T-cell (primary cell): ENCODE measurements at regions not wholly inside any gene's neighbourhood (a gene's known extent, or its start where the extent isn't known, plus 50 kb on each side); places are given as distances from the start of the nearest gene placed in this dataset.
"Not testable (repeated sequence)": the region's sequence is repeated elsewhere in the genome, so short reads cannot be mapped to it uniquely, and the experiment has no call there.

Source experiments
- ATAC-seq, 4 experiments: fragments of 200-7000 bp in 3 of 4; fragments of 150-1000 bp in 1 of 4; cut with Tn5 transposase; replicated peaks in 1 of 4; 1 replicate in 3 of 4; 2 replicates in 1 of 4; pipeline ENCODE4 v1.10.0; 2021; ENCODE audit warnings: moderate library complexity in 3 of 4, mild to moderate bottlenecking in 2 of 4, moderate number of reproducible peaks in 1 of 4
- CTCF ChIA-PET, 2 donors: fragments of 300-600 bp; sonication (Branson Sonifier 250); formaldehyde crosslinking; loops; one replicate each; lab custom pipeline; 2022; ENCODE audit warnings: antibody characterized with exemption in 2 of 2; lab: Charles Lee
- POLR2A ChIA-PET, 2 donors: fragments of 300-600 bp; sonication (Branson Sonifier 250); formaldehyde crosslinking; loops; one replicate each; lab custom pipeline; 2022; ENCODE audit warnings: antibody characterized with exemption in 2 of 2; lab: Charles Lee
- DNase-seq, 35 experiments: peaks; one replicate each; pipeline versions ENCODE4 v3.0.0 to v3.0.0-alpha.2; 2013 to 2023
- H3K27ac ChIP-seq: one replicate; pipeline ENCODE4 v1.5.1; 2013; ENCODE audit warnings: low read length
- H3K27me3 ChIP-seq, 2 experiments: replicated peaks in 1 of 2; 1 replicate in 1 of 2; 2 replicates in 1 of 2; pipeline versions ENCODE4 v1.6.1 to v1.7.0; 2013; ENCODE audit warnings: low read length in 1 of 2, mixed read lengths in 1 of 2; ENCODE audit not compliant: control insufficient read depth in 2 of 2, insufficient read depth in 2 of 2; ENCODE audit errors: extremely low read depth in 1 of 2
- H3K36me3 ChIP-seq, 2 donors: 1 replicate in 1 of 2; 2 replicates in 1 of 2; pipeline versions ENCODE4 v1.6.1 to v1.7.0; 2013; ENCODE audit warnings: low read length in 1 of 2; ENCODE audit not compliant: control insufficient read depth in 2 of 2, insufficient read depth in 1 of 2; ENCODE audit errors: extremely low read depth in 1 of 2
- H3K4me1 ChIP-seq, 2 experiments: 1 replicate in 1 of 2; 2 replicates in 1 of 2; pipeline versions ENCODE4 v1.6.1 to v1.7.0; 2013; ENCODE audit warnings: low read length in 2 of 2, mixed read lengths in 1 of 2; ENCODE audit not compliant: insufficient read depth in 2 of 2, control insufficient read depth in 1 of 2; ENCODE audit errors: extremely low read depth in 1 of 2
- H3K4me3 ChIP-seq, 2 donors: 1 replicate in 1 of 2; 2 replicates in 1 of 2; pipeline versions ENCODE4 v1.5.1 to v1.7.0; 2013; ENCODE audit warnings: mild to moderate bottlenecking in 2 of 2, low read length in 1 of 2, moderate library complexity in 1 of 2; ENCODE audit not compliant: control insufficient read depth in 1 of 2; ENCODE audit errors: extremely low read depth in 1 of 2
- H3K9me3 ChIP-seq: 2 replicates; pipeline ENCODE4 v1.7.0; 2013
- H3K27ac Mint-ChIP-seq, 2 donors: one replicate each; pipeline ENCODE4 v1.8.0; 2020 to 2021; ENCODE audit warnings: mild to moderate bottlenecking in 2 of 2, mixed read lengths in 2 of 2
- H3K27me3 Mint-ChIP-seq, 2 donors: one replicate each; pipeline ENCODE4 v1.8.0; 2021 to 2022; ENCODE audit warnings: mixed read lengths in 2 of 2
- H3K36me3 Mint-ChIP-seq: one replicate; pipeline ENCODE4 v1.8.0; 2021; ENCODE audit warnings: mixed read lengths
- H3K4me1 Mint-ChIP-seq, 3 donors: one replicate each; pipeline ENCODE4 v1.8.0; 2020 to 2022; ENCODE audit warnings: mixed read lengths in 3 of 3, mild to moderate bottlenecking in 1 of 3
- H3K4me3 Mint-ChIP-seq, 3 donors: one replicate each; pipeline ENCODE4 v1.8.0; 2020 to 2022; ENCODE audit warnings: mild to moderate bottlenecking in 3 of 3, mixed read lengths in 3 of 3, moderate library complexity in 3 of 3
- H3K9me3 Mint-ChIP-seq, 3 donors: one replicate each; pipeline ENCODE4 v1.8.0; 2020 to 2022; ENCODE audit warnings: mixed read lengths in 3 of 3
- WGBS: methylation state at CpG from one replicate; pipeline ENCODE4 v1.1.5; 2013; ENCODE audit warnings: missing lambda C conversion rate; ENCODE audit not compliant: insufficient coverage; 5-methylcytosine and 5-hydroxymethylcytosine counted together

GRCh38 chr16:33059654-33060421 is 134.2 kb upstream of the TP53TG3C start:
- H3K27ac ChIP-seq, CTCF ChIA-PET, ATAC-seq, H3K4me3 Mint-ChIP-seq, H3K9me3 ChIP-seq, H3K27me3 ChIP-seq, H3K36me3 ChIP-seq, H3K9me3 Mint-ChIP-seq, H3K36me3 Mint-ChIP-seq, H3K4me1 ChIP-seq, POLR2A ChIA-PET, H3K4me3 ChIP-seq, H3K4me1 Mint-ChIP-seq, H3K27ac Mint-ChIP-seq, H3K27me3 Mint-ChIP-seq: not testable (repeated sequence)
- WGBS, result no CpG with 5 or more reads among the region's 48 CpGs
- peak in 1 of 35 experiments; percentile 10 for DNase-seq

GRCh38 chr16:33062763-33063162 is 131.3 kb upstream of the TP53TG3C start:
- DNase-seq, CTCF ChIA-PET, H3K27me3 Mint-ChIP-seq, H3K27ac Mint-ChIP-seq, H3K4me3 Mint-ChIP-seq, H3K9me3 ChIP-seq, H3K27me3 ChIP-seq, H3K36me3 Mint-ChIP-seq, H3K27ac ChIP-seq, ATAC-seq, H3K4me3 ChIP-seq, POLR2A ChIA-PET, H3K4me1 Mint-ChIP-seq, H3K36me3 ChIP-seq, H3K9me3 Mint-ChIP-seq, H3K4me1 ChIP-seq: not testable (repeated sequence)
- no CpG with 5 or more reads among the region's 3 CpGs for WGBS

- H3K4me1 Mint-ChIP-seq, POLR2A ChIA-PET, ATAC-seq, H3K27ac Mint-ChIP-seq, H3K36me3 ChIP-seq, H3K9me3 Mint-ChIP-seq, H3K4me1 ChIP-seq, H3K4me3 ChIP-seq, H3K27me3 ChIP-seq, H3K4me3 Mint-ChIP-seq, CTCF ChIA-PET, H3K27ac ChIP-seq, H3K9me3 ChIP-seq, H3K36me3 Mint-ChIP-seq, DNase-seq, H3K27me3 Mint-ChIP-seq: not testable (repeated sequence)
- WGBS, result no CpG with 5 or more reads among the region's 1 CpG
Measured at GRCh38 chr16:33063365-33064170, 130.5 kb upstream of the TP53TG3C start.

- H3K9me3 Mint-ChIP-seq, H3K4me1 Mint-ChIP-seq, H3K27ac Mint-ChIP-seq, DNase-seq, H3K4me1 ChIP-seq, H3K36me3 Mint-ChIP-seq, H3K27me3 Mint-ChIP-seq, H3K36me3 ChIP-seq, H3K9me3 ChIP-seq, H3K27ac ChIP-seq, H3K4me3 Mint-ChIP-seq, H3K27me3 ChIP-seq, H3K4me3 ChIP-seq, ATAC-seq, CTCF ChIA-PET, POLR2A ChIA-PET: not testable (repeated sequence)
- WGBS, result 37% methylated on average over 2 of the region's 2 CpGs
Measured at GRCh38 chr16:33064454-33065073, 129.5 kb upstream of the TP53TG3C start.
